HL-60 (cell line): ENCODE measurements at regions not wholly inside any gene's neighbourhood (a gene's known extent, or its start where the extent isn't known, plus 50 kb on each side); places are given as distances from the start of the nearest gene placed in this dataset.

Experiments used
- CTCF ChIP-seq: IDR thresholded peaks from one replicate; pipeline ENCODE4 v1.5.1; 2011; ENCODE audit warnings: low read length, control low read depth, inconsistent platforms; ENCODE audit not compliant: insufficient read depth
- GABPA ChIP-seq: IDR thresholded peaks from 2 replicates; pipeline ENCODE4 v1.6.1; 2012; ENCODE audit warnings: low read depth

- TF ChIP-seq CTCF: no peak
- TF ChIP-seq GABPA: no peak
Observed at GRCh38 chr10:126843299-126843934, 61.8 kb upstream of the DOCK1 start.
